OCI-LY3 (cell line): ENCODE measurements at regions not wholly inside any gene's neighbourhood (a gene's known extent, or its start where the extent isn't known, plus 50 kb on each side); places are given as distances from the start of the nearest gene placed in this dataset.

ENCODE experiments used
- EZH2phosphoT487 ChIP-seq: fragments of 200-600 bp; shearing (Covaris generic); IDR thresholded peaks from 2 replicates; pipeline ENCODE4 v1.6.1; 2018; ENCODE audit warnings: antibody characterized with exemption, mixed run types, low read depth
- TF ChIP-seq, protein P1 (sequence below): fragments of 200-600, 300-600 bp; sonication (generic); IDR thresholded peaks from 2 replicates; pipeline ENCODE4 v1.5.1; 2014; ENCODE audit warnings: antibody characterized with exemption, low read length, low read depth

DNA sequence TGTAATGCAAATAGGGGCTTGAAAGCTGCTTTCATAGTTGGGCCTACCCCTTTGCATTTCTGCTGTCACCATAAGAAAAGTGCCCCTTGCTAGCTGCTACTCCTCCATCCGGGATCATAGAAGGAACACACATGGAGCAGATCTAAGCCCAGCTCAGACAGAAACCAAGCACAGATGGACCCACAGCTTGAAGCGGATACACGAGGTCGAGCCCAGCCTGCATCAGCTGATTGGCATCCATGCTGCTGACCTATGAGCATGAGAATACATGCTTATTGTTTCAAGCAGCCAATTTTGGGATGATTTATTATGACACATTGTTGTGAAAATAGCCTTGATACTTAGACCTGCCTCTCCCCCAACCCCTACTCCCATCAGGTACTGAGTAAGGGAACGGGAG lies 109.2 kb downstream of the ZNF467 start:
- TF ChIP-seq, protein P1, sequence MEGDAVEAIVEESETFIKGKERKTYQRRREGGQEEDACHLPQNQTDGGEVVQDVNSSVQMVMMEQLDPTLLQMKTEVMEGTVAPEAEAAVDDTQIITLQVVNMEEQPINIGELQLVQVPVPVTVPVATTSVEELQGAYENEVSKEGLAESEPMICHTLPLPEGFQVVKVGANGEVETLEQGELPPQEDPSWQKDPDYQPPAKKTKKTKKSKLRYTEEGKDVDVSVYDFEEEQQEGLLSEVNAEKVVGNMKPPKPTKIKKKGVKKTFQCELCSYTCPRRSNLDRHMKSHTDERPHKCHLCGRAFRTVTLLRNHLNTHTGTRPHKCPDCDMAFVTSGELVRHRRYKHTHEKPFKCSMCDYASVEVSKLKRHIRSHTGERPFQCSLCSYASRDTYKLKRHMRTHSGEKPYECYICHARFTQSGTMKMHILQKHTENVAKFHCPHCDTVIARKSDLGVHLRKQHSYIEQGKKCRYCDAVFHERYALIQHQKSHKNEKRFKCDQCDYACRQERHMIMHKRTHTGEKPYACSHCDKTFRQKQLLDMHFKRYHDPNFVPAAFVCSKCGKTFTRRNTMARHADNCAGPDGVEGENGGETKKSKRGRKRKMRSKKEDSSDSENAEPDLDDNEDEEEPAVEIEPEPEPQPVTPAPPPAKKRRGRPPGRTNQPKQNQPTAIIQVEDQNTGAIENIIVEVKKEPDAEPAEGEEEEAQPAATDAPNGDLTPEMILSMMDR = no peak
- no peak for TF ChIP-seq EZH2phosphoT487
